Neural progenitor cell (in vitro differentiated cells): ENCODE measurements at regions not wholly inside any gene's neighbourhood (a gene's known extent, or its start where the extent isn't known, plus 50 kb on each side); places are given as distances from the start of the nearest gene placed in this dataset.

Source experiments
- CTCF ChIP-seq: fragments of 200-600 bp; sonication (generic); IDR thresholded peaks from 2 replicates; pipeline ENCODE4 v1.5.1; 2017; ENCODE audit warnings: antibody characterized with exemption, mild to moderate bottlenecking
- EZH2 ChIP-seq: fragments of 200-600 bp; sonication (generic); IDR thresholded peaks from 2 replicates; pipeline ENCODE4 v1.6.1; 2017; ENCODE audit warnings: antibody characterized with exemption, mild to moderate bottlenecking, moderate library complexity
- EZH2phosphoT487 ChIP-seq: fragments of 200-600 bp; sonication (generic); IDR thresholded peaks from 2 replicates; pipeline ENCODE4 v1.6.1; 2017; ENCODE audit warnings: antibody characterized with exemption

DNA sequence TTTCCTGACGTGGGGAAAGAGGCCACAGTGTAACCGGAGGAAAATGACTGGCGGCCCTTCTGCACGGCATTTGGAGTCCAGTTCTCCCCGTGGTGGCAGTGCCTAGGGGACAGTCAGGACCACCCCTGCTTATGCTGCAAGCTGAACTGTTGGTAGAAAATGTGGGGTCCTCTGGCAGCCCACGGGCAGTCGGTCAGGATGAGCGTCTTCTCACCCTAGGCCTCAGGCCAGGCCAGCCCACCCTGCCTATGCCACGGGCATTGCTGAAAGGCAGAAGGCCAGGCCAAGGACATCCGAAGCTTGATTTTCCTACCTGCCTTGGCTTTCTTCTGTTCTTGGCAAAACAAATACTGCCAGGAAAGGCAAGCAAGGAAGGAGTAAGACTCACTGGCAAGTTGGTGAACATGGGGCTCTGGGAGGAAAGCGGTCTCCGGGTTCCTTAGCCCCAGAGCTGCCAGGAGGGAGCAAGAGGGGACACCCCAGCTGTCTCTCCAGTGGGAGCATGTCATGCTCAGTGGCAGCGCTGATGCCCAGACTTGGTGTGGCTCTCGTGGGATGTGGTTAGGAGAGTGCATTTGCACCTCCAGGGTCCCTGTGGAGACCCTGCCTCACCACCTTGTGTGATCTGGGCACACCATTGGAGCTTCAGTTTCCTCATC is 311.6 kb downstream of the QKI start:
- no peak for TF ChIP-seq CTCF
- no peak for TF ChIP-seq EZH2
- no peak for TF ChIP-seq EZH2phosphoT487
